ENCODE measurements at regions not wholly inside any gene's neighbourhood (a gene's known extent, or its start where the extent isn't known, plus 50 kb on each side); places are given as distances from the start of the nearest gene placed in this dataset.

DNA sequence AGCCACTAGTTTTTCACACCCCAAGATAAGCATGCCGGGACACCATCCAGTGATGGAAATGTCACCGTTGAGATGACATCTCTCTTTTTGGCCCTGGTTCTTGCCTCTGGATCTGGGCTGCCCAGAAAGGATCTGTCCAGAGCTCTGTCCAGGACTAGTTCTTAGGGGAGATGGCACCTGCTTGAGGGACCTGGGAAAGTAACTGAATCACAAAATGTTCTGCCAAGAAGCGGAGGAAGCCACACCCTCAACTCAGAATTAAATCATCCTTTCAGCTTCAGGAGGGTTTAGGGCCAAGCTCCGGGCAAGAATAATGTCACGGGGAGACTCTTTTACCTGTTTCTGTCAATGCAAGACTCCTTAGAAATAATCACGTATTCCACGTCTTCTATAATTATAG, 248.6 kb downstream of the MAF start:
- no peak for DNase-seq (ENCODE audit: low spot score in 2 of 2)

DNA sequence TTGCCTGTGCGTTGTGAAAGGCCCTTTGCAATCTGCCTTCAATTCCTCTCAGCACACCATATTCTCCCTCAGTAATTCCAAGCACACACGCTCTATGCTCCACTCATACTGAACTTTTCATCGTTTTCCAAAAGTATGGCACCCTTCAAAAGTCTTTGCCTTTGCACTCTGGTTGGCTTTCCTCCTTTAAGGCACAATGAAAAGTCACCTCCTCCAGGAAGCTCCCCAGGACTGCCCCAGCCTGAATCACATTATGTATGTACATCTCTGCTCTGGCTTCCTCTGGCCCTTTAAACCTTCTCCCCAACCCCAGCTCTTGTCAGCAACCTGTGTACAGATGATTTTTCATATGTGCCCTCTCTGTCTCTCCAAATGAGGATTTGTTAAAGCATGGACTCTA, 250.7 kb downstream of the MAF start:
- Mint-ChIP-seq H3K27ac (peak overlapping the region in 1 of 2 donors; percentile 35), H3K9me3 (no peaks in the 10 kb centered on the region), H3K36me3 (no peaks in the 10 kb centered on the region)
- no peak for ATAC-seq
- DNase-seq (ENCODE audit: low spot score in 2 of 2): no peak

More for the DNA sequence above, 248.6 kb downstream of the MAF start:
- Mint-ChIP-seq H3K9me3 (no peaks in the 10 kb centered on the region), H3K27ac (no peak overlapping the region), H3K36me3 (no peaks in the 10 kb centered on the region)
- ATAC-seq: no peak

DNA sequence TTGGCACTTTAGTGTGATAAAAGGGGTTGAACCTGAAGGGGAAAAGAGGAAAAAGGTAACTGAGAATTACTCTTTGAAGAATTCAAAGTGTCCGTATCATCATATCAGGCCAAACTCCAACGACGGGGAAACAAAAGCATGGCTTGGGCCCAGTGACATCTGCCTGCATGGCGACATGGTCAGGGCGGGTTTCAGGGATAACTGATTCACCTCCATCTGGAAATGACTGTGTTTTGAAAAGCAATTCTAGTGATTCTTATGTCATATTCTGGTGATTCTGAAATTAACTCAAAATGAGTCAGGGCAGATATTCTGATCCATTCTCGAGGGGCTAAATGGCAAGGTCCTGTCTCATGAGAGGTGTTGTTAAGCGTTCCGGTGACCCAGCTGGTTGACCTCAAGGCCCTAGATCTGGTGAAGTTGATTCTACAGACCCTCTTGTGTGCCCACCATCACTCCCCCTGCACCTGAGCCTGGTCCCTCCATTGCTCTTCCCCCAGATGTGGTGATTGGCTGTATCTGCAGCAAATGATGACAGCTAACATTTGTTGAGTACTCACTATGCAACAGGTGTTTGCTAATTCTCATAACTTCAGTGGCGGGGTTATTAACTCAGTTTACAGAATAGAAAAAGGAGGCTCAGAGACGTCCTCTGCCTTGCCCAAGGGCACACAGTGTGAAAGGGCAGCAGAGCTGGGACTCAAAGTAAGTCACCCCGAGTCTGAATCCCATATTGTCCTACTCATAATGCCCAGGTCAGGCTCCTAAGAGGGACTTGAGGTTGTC, 251.8 kb downstream of the MAF start:
- Mint-ChIP-seq H3K9me3 (no peaks in the 10 kb centered on the region), H3K36me3 (no peaks in the 10 kb centered on the region), H3K27ac (no peak overlapping the region)
- DNase-seq (ENCODE audit: low spot score in 2 of 2) (no peak), ATAC-seq (peak in 1 of 2 donors; percentile 69)

DNA sequence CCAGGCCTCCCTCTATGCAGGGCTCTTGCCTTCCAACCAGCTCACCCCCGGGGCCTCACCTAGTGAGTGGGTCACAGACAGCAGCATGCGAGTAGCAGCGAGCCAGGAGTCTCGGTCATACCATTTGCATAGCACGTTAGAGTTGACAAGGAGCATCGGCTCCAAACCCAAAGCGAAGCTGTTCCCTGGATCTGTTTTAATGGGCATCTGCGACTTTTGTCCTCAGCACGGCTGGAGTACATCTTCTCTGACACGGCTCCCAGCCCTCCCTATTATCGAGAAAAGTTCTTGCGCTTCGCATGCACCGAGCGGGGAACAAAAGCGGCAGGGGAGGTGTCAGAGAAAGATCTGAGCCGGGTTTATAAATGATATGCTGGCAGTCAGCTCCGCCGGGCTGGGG, 253.3 kb downstream of the MAF start:
- no peaks in the 10 kb centered on the region for H3K9me3 Mint-ChIP-seq
- no peak overlapping the region for H3K27ac Mint-ChIP-seq
- no peak for DNase-seq (ENCODE audit: low spot score in 2 of 2)
- ATAC-seq: no peak
- H3K36me3 Mint-ChIP-seq: no peaks in the 10 kb centered on the region

DNA sequence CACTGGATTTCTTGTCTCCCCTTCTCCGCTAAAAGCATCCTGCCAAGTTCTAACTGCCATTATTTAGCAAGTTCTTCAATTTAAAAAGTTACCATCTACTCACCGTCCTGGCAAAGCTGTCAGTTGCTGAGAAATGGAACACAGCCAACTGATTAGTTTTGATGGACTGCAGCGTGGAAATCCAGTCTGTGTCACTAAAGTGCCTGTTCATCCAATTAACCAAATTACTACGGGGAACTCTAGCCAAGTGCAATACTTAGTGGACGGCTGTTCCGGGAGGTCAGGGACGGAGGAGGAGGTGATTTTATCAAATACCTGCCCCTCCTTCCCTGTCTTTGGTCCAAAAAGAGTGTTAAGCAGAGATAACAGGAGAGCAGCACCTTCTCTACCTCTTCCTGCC, 260.7 kb downstream of the MAF start:
- Mint-ChIP-seq H3K36me3 (no peaks in the 10 kb centered on the region), H3K9me3 (no peaks in the 10 kb centered on the region), H3K27ac (no peak overlapping the region)
- ATAC-seq (no peak), DNase-seq (ENCODE audit: low spot score in 2 of 2) (no peak)

DNA sequence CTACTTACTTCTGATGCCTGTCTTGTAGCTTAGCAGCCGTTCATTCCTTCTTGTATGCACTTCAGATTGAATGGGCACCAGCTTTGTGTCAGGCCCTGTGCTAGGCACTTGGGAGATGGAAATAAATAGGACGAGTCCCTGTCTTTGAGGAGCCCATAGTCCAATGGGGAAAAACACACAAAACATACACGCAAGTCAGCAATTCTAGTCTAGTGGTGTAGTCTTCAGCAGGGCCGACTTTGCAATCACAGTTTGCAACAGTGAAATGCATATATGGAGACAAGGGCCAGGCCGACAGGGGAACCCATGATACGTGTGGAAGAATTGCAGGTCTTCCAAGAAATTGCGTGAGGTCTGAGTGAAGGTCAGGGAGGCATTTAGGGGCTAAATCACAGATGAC, 262.6 kb downstream of the MAF start:
- H3K36me3 Mint-ChIP-seq: no peaks in the 10 kb centered on the region
- DNase-seq (ENCODE audit: low spot score in 2 of 2): no peak
- H3K27ac Mint-ChIP-seq: no peak overlapping the region
- ATAC-seq: no peak
- H3K9me3 Mint-ChIP-seq: no peaks in the 10 kb centered on the region

DNA sequence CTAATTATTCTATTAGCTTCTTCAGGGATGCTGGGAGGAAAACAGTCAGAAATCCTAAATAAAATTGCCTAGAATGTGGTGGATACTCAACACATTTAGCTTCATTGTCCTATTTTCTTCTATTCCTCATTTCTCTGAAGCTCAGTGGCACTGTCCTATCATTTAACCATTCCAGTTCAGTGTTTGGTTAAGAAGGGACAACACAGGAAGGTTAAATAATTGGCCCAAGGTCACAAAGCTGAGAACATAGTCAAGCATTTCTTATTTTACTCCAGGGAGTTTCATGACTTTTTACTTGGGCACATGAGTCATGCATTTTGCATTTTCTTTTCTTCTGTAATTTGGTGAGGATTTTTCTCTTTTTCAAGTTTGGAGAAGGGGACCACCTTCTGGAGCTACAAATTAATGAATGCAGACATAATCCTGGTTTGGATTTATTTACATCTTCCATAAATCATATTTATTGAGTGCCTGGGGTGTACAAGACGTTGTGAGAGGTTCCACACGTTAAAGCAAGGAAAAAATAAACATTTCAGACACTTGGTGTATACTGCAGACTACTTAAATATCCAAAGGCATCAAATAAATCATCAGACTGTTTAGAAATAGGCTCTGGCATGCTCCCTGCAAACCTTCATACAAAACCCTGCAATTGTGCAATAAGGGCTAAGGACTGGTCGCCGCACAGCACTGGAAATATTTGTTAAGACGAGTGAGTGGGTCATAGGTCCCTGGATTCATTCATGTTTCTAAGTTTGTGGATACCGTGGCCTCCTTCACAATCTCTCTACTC, 263.9 kb downstream of the MAF start:
- H3K27ac Mint-ChIP-seq: no peak overlapping the region
- DNase-seq (ENCODE audit: low spot score in 2 of 2): no peak
- H3K36me3 Mint-ChIP-seq: no peaks in the 10 kb centered on the region
- no peaks in the 10 kb centered on the region for H3K9me3 Mint-ChIP-seq
- ATAC-seq: no peak

DNA sequence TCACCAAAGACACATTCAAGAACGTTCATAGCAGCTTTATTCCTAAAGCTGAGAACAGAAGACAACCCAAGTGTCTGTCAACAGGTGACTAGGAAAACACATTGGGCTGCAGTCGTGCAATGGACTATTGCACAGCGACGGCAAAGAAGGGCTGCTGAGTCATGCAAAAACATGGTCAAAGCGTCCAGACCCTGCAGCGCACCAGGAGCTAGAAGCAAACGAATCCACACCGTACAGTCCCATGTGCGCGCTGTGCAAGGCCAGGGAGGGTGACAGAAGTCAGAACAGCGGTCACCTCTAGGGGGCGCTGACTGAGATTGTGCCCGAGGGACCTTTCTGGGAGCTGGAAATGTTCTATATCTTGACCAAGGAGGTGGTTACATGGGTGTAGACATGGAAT, 266.4 kb downstream of the MAF start:
- ATAC-seq (no peak), DNase-seq (ENCODE audit: low spot score in 2 of 2) (peak in 1 of 2 donors; percentile 51)
- Mint-ChIP-seq H3K27ac (no peak overlapping the region), H3K36me3 (no peaks in the 10 kb centered on the region), H3K9me3 (no peaks in the 10 kb centered on the region)

DNA sequence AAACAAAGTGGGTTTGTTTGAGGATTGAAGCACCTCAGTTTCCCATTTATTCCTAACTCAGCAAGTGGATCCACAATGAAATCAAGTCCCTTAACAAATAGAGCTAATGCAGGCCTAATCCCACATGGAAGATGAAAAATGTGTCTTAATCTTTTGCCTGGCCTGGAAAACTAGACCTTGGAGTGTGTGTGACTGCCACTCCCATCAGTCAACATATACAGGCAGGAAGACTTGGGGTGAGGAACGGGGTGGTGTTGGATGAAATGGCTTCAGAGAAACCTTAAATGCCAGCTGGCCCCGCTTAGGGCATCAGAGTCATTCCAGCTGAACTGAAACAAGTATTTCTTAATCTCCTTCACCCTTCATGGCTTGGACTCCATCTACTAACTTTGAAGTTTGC, 269.5 kb downstream of the MAF start:
- no peaks in the 10 kb centered on the region for H3K9me3 Mint-ChIP-seq
- no peaks in the 10 kb centered on the region for H3K36me3 Mint-ChIP-seq
- ATAC-seq (no peak), DNase-seq (ENCODE audit: low spot score in 2 of 2) (no peak)
- H3K27ac Mint-ChIP-seq: no peak overlapping the region

DNA sequence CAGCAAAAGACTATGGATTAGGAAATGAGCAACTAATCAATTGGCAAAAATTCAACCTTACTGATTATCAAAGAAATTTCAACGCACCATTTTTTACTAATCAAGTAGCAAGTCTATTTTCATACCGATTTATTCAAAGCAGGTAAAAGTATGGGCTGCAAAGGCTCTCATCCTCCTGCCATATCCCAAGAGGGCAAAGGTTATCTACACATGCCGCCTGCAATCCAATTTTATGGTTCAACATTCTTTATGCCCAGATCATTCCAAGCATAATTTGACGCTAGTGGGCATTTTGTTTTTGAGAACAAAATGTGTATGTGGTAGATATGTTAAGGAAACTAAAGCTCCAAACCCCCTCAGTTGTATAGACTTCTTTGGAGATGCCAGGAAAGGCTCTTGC, 270.6 kb downstream of the MAF start:
- Mint-ChIP-seq H3K9me3 (no peaks in the 10 kb centered on the region), H3K27ac (no peak overlapping the region), H3K36me3 (no peaks in the 10 kb centered on the region)
- ATAC-seq: no peak
- no peak for DNase-seq (ENCODE audit: low spot score in 2 of 2)

DNA sequence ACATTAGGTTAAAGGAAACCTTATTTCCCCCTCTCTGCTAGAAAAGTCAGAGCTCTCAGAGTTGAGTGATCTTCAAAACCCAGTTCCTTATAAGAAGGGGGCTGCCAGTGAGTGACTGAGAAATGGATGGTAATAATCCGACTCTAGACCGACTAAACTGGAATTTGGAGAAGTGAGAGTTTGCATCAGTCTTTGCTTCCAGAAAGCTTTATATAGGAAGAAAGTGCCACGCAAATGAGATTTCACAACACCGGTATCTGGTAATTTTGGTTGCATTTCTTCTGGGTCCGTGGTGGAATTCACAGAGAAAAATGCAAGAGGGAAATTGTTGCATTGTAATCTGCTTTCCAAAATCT, 271.4 kb downstream of the MAF start:
- Mint-ChIP-seq H3K36me3 (no peaks in the 10 kb centered on the region), H3K27ac (no peak overlapping the region), H3K9me3 (no peaks in the 10 kb centered on the region)
- ATAC-seq (no peak), DNase-seq (ENCODE audit: low spot score in 2 of 2) (no peak)

DNA sequence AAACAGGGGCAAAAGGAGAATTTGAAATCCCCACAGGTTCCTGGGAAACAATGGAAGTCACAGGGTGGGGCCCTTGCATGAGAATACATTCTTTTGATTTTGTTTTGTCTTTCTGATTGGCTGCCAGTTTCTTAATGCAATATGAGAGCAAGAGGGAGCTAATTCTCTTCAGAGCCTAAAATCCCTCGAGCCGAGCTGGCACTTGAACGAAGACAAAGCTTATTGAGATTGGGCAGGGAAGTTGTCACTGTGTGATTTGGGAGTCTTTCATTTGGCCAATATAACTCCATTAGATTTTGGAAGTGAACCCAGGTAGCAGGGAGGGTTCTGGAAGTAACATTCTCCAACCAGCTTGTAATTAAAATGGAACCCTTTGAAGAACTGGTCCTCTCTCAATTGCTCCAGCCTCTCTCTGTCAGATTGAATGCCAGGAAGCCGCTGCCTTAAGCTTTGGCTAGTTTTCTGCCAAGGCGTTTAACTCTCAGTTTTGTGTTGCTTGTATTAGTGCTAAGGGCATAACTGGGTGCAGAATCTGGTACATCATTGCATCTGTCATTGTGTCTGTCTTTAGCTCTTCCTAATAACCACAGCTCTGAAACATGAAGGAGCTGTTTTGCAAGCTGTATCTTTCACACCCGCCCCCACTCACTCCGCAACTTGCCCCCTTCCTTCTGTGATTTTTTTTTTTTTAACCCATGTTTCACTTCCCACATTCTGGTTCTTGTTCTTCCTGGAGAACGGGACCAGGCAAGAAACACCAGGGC, 272.0 kb downstream of the MAF start:
- no peak for ATAC-seq
- no peak for DNase-seq (ENCODE audit: low spot score in 2 of 2)
- H3K27ac Mint-ChIP-seq: no peak overlapping the region
- no peaks in the 10 kb centered on the region for H3K9me3 Mint-ChIP-seq
- H3K36me3 Mint-ChIP-seq: no peaks in the 10 kb centered on the region

DNA sequence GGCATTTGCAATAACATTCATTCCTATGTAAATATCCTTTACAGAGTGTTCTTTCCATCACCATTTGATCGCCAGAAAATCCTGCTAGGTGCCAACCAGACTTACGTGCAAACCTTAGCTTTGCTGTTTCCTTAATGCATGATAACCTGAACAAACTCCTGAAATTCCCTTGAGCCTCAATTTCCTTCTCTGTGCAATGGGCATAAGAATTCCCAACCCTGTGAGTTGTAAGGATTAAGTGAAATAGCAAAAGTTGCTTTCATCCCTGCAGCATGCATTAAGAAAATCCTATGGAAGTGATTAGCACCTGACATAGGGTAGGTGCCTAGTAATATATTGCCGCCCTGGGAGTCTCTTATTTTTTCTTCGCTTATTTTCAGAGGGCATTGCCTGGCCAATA, 272.7 kb downstream of the MAF start:
- Mint-ChIP-seq H3K36me3 (no peaks in the 10 kb centered on the region), H3K9me3 (no peaks in the 10 kb centered on the region), H3K27ac (no peak overlapping the region)
- no peak for DNase-seq (ENCODE audit: low spot score in 2 of 2)
- ATAC-seq: no peak

DNA sequence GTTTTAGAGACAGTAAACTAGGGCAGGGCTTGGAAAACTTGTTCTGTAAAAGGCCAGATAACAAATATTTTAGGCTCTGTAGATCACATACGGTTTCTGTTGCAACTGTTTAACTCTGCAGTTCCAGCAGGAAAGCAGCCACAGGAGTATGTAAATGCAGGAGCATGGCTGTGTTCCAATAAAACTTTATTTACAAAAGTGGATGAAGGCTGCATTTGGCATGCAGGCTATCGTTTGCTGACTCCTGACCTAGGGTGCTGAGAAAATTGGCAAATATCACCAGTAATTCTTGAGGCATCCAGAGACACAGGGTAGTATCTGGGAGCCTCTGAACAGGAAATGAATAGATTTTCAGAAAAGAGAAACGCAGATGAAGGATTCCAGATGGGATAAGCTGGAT, 274.0 kb downstream of the MAF start:
- Mint-ChIP-seq H3K36me3 (no peaks in the 10 kb centered on the region), H3K27ac (no peak overlapping the region), H3K9me3 (no peaks in the 10 kb centered on the region)
- DNase-seq (ENCODE audit: low spot score in 2 of 2) (no peak), ATAC-seq (no peak)

DNA sequence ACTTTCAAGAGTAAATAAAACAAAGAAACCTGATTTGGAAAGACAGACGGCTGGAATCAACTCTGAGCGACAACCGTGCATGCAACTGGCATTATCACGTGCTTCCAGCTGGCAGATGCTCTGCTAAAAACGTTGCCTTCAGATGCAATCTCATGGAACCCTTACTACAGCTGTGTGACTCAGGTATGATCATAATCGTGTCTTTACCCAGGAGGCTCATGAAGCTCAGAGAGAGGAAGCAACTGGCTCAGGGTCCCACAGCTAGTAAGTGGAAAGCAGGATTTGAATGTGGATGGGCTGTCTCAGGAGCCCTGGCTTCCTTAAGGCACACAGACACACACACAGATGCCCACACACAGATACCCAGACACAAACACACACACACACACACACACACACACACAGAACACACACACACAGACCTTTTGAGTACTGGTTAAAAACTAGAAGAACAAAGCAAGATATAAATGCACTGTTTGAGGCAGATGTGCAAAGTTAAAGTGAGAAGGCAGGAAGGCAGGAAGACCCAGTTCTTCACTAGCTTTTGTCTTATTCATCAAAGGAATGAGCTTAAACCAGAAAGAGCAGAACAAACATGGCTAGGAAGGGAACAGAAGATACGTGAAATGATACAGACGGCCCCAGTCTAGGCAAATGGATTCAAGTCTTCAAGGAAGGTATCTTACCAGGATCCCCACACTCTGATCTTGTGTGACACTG, 275.2 kb downstream of the MAF start:
- ATAC-seq (no peak), DNase-seq (ENCODE audit: low spot score in 2 of 2) (no peak)
- peaks cover 0 to 5% of the 10 kb centered on the region in 2 donors for H3K36me3 Mint-ChIP-seq

DNA sequence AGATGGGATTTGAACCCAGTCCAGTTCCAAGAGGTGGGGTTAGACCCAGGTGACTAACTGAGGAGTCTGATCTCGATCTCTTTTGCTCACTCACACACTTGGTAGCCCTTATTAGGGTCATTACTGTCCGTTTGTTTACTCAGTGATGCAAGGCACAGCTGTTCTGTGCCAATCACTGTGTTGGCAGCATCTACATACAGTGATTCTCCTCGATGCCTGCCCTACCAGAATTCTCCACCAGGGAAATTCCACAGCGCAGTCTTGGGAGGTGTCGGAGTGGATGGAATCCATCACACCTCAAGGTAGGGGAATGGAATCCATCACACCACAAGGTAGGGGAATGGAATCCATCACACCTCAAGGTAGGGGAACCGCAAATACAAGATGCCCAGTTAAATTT, 279.6 kb downstream of the MAF start:
- Mint-ChIP-seq H3K36me3 (peaks cover 5 to 6% of the 10 kb centered on the region in 2 donors), H3K27ac (no peak overlapping the region), H3K9me3 (peaks cover 7 to 10% of the 10 kb centered on the region in 2 donors)
- no peak for DNase-seq (ENCODE audit: low spot score in 2 of 2)
- ATAC-seq: no peak

More for the DNA sequence above, 275.2 kb downstream of the MAF start:
- no peaks in the 10 kb centered on the region for H3K9me3 Mint-ChIP-seq
- no peak overlapping the region for H3K27ac Mint-ChIP-seq

Measured in activated naive CD4-positive, alpha-beta T cell treated with anti-CD3 and anti-CD28 coated beads, Interleukin-2, amount 50 U/mL, for 72 hours (primary cell).